ENCODE measurements at regions not wholly inside any gene's neighbourhood (a gene's known extent, or its start where the extent isn't known, plus 50 kb on each side); places are given as distances from the start of the nearest gene placed in this dataset.

DNA sequence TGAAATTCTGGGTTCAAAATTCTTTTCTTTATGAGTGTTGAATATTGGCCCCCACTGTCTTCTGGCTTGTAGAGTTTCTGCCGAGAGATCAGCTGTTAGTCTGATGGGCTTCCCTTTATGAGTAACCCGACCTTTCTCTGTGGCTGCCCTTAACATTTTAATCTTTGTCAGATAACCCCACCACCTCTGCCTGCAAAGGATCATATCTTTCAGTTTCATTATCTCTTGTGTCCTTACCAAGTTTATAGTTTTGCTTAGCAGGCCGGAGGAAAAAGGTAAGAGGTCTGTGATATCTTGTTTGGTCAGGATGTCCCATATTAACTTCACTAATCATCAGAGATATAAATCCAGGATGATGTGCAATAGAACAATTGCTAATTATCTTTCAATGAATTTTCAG, 970.2 kb upstream of the TYRP1 start:
- H3K4me3 ChIP-seq = no peak overlapping the region
- intact Hi-C loops (cut with DNase I) = no loop called here
- TF ChIP-seq, protein P1, sequence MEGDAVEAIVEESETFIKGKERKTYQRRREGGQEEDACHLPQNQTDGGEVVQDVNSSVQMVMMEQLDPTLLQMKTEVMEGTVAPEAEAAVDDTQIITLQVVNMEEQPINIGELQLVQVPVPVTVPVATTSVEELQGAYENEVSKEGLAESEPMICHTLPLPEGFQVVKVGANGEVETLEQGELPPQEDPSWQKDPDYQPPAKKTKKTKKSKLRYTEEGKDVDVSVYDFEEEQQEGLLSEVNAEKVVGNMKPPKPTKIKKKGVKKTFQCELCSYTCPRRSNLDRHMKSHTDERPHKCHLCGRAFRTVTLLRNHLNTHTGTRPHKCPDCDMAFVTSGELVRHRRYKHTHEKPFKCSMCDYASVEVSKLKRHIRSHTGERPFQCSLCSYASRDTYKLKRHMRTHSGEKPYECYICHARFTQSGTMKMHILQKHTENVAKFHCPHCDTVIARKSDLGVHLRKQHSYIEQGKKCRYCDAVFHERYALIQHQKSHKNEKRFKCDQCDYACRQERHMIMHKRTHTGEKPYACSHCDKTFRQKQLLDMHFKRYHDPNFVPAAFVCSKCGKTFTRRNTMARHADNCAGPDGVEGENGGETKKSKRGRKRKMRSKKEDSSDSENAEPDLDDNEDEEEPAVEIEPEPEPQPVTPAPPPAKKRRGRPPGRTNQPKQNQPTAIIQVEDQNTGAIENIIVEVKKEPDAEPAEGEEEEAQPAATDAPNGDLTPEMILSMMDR (IDR thresholded peaks at IDR 0.05) = no peak
- TF ChIP-seq POLR2AphosphoS5 (IDR thresholded peaks at IDR 0.05; ENCODE audit: insufficient read depth in 1 of 2, low read depth in 1 of 2) = no peak
- TF ChIP-seq POLR2A (IDR thresholded peaks at IDR 0.05) = no peak
- no peaks in the 10 kb centered on the region for H3K27me3 ChIP-seq
- no peak overlapping the region for H3K27ac ChIP-seq
- no peak for DNase-seq (ENCODE audit: extremely low spot score in 2 of 2)
- H3K36me3 ChIP-seq = no peaks in the 10 kb centered on the region
- no peaks in the 10 kb centered on the region for H3K4me1 ChIP-seq
- no peaks in the 10 kb centered on the region for H3K9me3 ChIP-seq

DNA sequence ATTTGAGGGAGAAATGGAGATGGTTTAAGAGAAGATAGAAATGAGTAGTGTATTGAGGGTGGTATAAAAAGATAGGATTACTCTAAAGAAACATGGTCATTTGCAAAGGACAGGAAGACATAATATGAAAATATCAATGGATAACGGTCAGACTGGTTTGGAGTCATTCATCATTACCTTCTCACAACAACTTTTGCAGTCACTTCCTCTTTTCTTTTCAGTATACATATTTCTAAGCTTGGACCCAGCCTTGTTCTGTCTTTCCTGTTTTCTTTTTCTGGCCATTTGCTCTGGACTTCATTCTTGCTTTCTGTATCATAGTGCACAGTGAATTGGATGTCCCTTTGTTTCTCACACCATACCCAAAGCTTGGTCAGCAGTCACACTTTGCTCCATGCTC, 966.5 kb upstream of the TYRP1 start:
- H3K36me3 ChIP-seq = no peaks in the 10 kb centered on the region
- H3K27me3 ChIP-seq = no peaks in the 10 kb centered on the region
- H3K9me3 ChIP-seq = no peaks in the 10 kb centered on the region
- no peak overlapping the region for H3K4me3 ChIP-seq
- H3K27ac ChIP-seq = no peak overlapping the region
- DNase-seq (ENCODE audit: extremely low spot score in 2 of 2) = no peak
- intact Hi-C loops (cut with DNase I) = no loop called here
- no peak for TF ChIP-seq POLR2A (IDR thresholded peaks at IDR 0.05)
- no peak for TF ChIP-seq POLR2AphosphoS5 (IDR thresholded peaks at IDR 0.05; ENCODE audit: insufficient read depth in 1 of 2, low read depth in 1 of 2)
- TF ChIP-seq, protein P1 (IDR thresholded peaks at IDR 0.05) = no peak
- H3K4me1 ChIP-seq = no peaks in the 10 kb centered on the region

DNA sequence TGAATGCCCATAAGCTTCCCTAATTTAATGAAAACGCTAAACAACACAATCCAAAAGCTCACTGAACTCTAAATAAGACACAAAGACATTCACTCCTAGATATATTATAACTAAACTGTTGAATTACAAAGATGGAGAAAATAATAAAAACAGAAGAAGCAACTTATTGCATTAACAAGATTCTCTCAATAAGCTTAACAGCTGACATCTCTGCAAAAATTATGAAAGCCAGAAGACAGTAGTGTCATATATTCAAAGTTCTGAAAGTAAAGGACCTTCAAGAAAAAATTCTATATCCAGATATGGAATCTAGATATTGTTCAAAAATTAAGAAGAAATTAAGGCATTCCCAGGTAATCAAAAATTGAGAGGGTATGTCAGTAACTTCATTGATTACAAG, 957.8 kb upstream of the TYRP1 start:
- Histone ChIP-seq H3K4me1 (no peaks in the 10 kb centered on the region), H3K27me3 (no peaks in the 10 kb centered on the region), H3K4me3 (no peak overlapping the region), H3K9me3 (no peaks in the 10 kb centered on the region), H3K36me3 (no peaks in the 10 kb centered on the region), H3K27ac (no peak overlapping the region)
- DNase-seq (ENCODE audit: extremely low spot score in 2 of 2) = no peak
- intact Hi-C loops (cut with DNase I) = no loop called here
- TF ChIP-seq POLR2AphosphoS5 (IDR thresholded peaks at IDR 0.05; ENCODE audit: insufficient read depth in 1 of 2, low read depth in 1 of 2) = no peak
- TF ChIP-seq POLR2A (IDR thresholded peaks at IDR 0.05) = no peak
- TF ChIP-seq, protein P1 (IDR thresholded peaks at IDR 0.05) = no peak

DNA sequence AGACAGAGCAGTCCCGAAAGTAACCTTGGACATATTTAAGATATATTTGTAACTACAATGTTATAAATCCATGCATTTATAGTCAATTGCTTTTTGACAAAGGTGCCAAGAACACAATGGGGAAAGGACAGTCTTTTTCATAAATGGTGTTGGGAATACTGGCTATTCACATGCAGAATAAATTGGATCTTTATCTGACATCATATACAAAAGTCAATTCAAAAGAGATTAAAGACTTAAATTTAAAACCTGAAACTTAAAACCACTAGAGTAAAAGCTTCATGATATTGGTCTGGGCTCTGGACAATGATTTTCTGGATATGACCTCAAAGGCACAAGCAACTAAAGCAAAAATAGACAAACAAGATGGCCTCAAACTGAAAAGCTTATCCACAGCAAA, 950.7 kb upstream of the TYRP1 start:
- TF ChIP-seq POLR2AphosphoS5 (IDR thresholded peaks at IDR 0.05; ENCODE audit: insufficient read depth in 1 of 2, low read depth in 1 of 2) (no peak), POLR2A (IDR thresholded peaks at IDR 0.05) (no peak)
- TF ChIP-seq, protein P1 (IDR thresholded peaks at IDR 0.05) = no peak
- no peaks in the 10 kb centered on the region for H3K36me3 ChIP-seq
- no peak overlapping the region for H3K27ac ChIP-seq
- H3K9me3 ChIP-seq = no peaks in the 10 kb centered on the region
- no peaks in the 10 kb centered on the region for H3K4me1 ChIP-seq
- no peak for DNase-seq (ENCODE audit: extremely low spot score in 2 of 2)
- no peaks in the 10 kb centered on the region for H3K27me3 ChIP-seq
- no peak overlapping the region for H3K4me3 ChIP-seq
- intact Hi-C loops (cut with DNase I) = no loop called here

DNA sequence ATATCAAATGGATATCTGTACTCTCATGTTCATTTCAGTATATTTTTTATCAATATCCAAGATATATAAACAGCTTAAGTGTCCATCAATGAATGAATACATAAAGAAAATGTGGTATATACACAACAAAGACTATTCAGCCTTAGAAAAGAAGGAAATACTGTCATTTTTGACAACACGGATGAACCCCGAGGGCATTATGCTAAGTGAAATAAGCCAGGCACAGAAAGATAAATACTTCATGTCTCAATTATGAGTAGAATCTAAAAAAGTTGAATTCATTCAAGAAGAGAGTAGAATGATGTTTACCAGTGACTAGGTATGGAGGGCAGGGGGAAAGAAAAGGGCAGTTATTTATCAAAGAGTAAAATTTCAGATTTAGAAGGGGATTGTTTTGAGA, 949.8 kb upstream of the TYRP1 start:
- Histone ChIP-seq H3K4me1 (no peaks in the 10 kb centered on the region), H3K4me3 (no peak overlapping the region), H3K9me3 (no peaks in the 10 kb centered on the region), H3K27ac (no peak overlapping the region), H3K36me3 (no peaks in the 10 kb centered on the region), H3K27me3 (no peaks in the 10 kb centered on the region)
- no peak for DNase-seq (ENCODE audit: extremely low spot score in 2 of 2)
- intact Hi-C loops (cut with DNase I) = no loop called here
- no peak for TF ChIP-seq POLR2A (IDR thresholded peaks at IDR 0.05)
- TF ChIP-seq POLR2AphosphoS5 (IDR thresholded peaks at IDR 0.05; ENCODE audit: insufficient read depth in 1 of 2, low read depth in 1 of 2) = no peak
- TF ChIP-seq, protein P1 (IDR thresholded peaks at IDR 0.05) = no peak

Measured in vagina (tissue), 2 donors.